Neural cell (in vitro differentiated cells): ENCODE measurements at regions not wholly inside any gene's neighbourhood (a gene's known extent, or its start where the extent isn't known, plus 50 kb on each side); places are given as distances from the start of the nearest gene placed in this dataset.

ENCODE experiments used
- H2AFZ ChIP-seq: fragments of 200-600, 300-800 bp; sonication (generic), shearing (Covaris generic); 2 replicates; pipeline ENCODE4 v1.6.0; 2014; ENCODE audit warnings: low read depth, mild to moderate bottlenecking, antibody characterized with exemption, low read length, moderate library complexity
- H3F3A ChIP-seq: fragments of 200-600 bp; shearing (Covaris generic); 2 replicates; pipeline ENCODE4 v1.6.1; 2016; ENCODE audit warnings: mild to moderate bottlenecking, moderate library complexity, mixed read lengths, antibody characterized with exemption, low read length; ENCODE audit not compliant: insufficient read depth, poor library complexity, severe bottlenecking
- H3K27ac ChIP-seq: fragments of 200-600, 300-800 bp; sonication (generic), shearing (Covaris generic); 2 replicates; pipeline ENCODE4 v1.5.1; 2014; ENCODE audit warnings: mild to moderate bottlenecking, low read length, moderate library complexity
- H3K27me3 ChIP-seq: fragments of 300-800, 200-600 bp; sonication (generic), shearing (Covaris generic); 2 replicates; pipeline ENCODE4 v1.6.0; 2014; ENCODE audit warnings: mild to moderate bottlenecking, low read depth, low read length, moderate library complexity; ENCODE audit not compliant: insufficient read depth
- H3K36me3 ChIP-seq: fragments of 300-800, 200-600 bp; sonication (generic), shearing (Covaris generic); 2 replicates; pipeline ENCODE4 v1.5.1; 2014; ENCODE audit warnings: mild to moderate bottlenecking, antibody characterized with exemption, low read length, moderate library complexity; ENCODE audit not compliant: insufficient read depth
- H3K4me2 ChIP-seq: fragments of 300-800, 200-600 bp; sonication (generic), shearing (Covaris generic); 2 replicates; pipeline ENCODE4 v1.6.0; 2014; ENCODE audit warnings: mild to moderate bottlenecking, low read length
- H3K4me3 ChIP-seq: fragments of 300-800, 200-600 bp; sonication (generic), shearing (Covaris generic); 2 replicates; pipeline ENCODE4 v1.5.1; 2014; ENCODE audit warnings: mild to moderate bottlenecking, low read length, moderate library complexity
- H3K79me2 ChIP-seq: fragments of 200-600 bp; shearing (Covaris generic); replicated peaks from 2 replicates; pipeline ENCODE4 v1.6.0; 2014; ENCODE audit warnings: mild to moderate bottlenecking, low read length, moderate library complexity; ENCODE audit not compliant: insufficient read depth
- H3K9ac ChIP-seq: fragments of 300-800, 200-600 bp; sonication (generic), shearing (Covaris generic); 2 replicates; pipeline ENCODE4 v1.6.1; 2016; ENCODE audit warnings: mild to moderate bottlenecking, low read length, mixed read lengths
- H3K9me2 ChIP-seq: fragments of 200-600 bp; shearing (Covaris generic); 2 replicates; pipeline ENCODE4 v1.6.1; 2016; ENCODE audit warnings: mild to moderate bottlenecking, low read length, mixed read lengths; ENCODE audit not compliant: insufficient read depth
- H3K9me3 ChIP-seq: fragments of 200-600, 300-800 bp; sonication (generic), shearing (Covaris generic); 2 replicates; pipeline ENCODE4 v1.6.1; 2016; ENCODE audit warnings: mild to moderate bottlenecking, mixed run types, low read length, moderate library complexity, mixed read lengths
- H4K20me1 ChIP-seq: fragments of 200-600 bp; shearing (Covaris generic); 2 replicates; pipeline ENCODE4 v1.6.1; 2016; ENCODE audit warnings: mild to moderate bottlenecking, mixed run types; ENCODE audit not compliant: insufficient read depth
- EP300 ChIP-seq: fragments of 450-650 bp; conservative IDR thresholded peaks from 2 replicates; pipeline ENCODE4 v1.6.1; 2014; ENCODE audit warnings: antibody characterized with exemption, mild to moderate bottlenecking, moderate library complexity; ENCODE audit not compliant: poor library complexity, severe bottlenecking
- EZH2 ChIP-seq: fragments of 200-600, 300-800 bp; shearing (Covaris generic), sonication (generic); IDR thresholded peaks from 2 replicates; pipeline ENCODE4 v1.6.1; 2014; ENCODE audit warnings: antibody characterized with exemption, low read length, borderline replicate concordance, mild to moderate bottlenecking; ENCODE audit not compliant: insufficient read depth, poor library complexity, severe bottlenecking
- MXI1 ChIP-seq: fragments of 450-650 bp; conservative IDR thresholded peaks from 2 replicates; pipeline ENCODE4 v1.6.1; 2014; ENCODE audit warnings: antibody characterized with exemption, mild to moderate bottlenecking; ENCODE audit not compliant: poor library complexity, severe bottlenecking
- POLR2AphosphoS5 ChIP-seq: IDR thresholded peaks from 2 replicates; pipeline ENCODE4 v1.6.1; 2012
- RAD21 ChIP-seq: fragments of 450-650 bp; conservative IDR thresholded peaks from 2 replicates; pipeline ENCODE4 v1.6.1; 2014; ENCODE audit warnings: antibody characterized with exemption, mild to moderate bottlenecking, moderate library complexity
- REST ChIP-seq: IDR thresholded peaks from 2 replicates; pipeline ENCODE4 v1.6.1; 2012; ENCODE audit warnings: borderline replicate concordance
- SMC3 ChIP-seq: fragments of 450-650 bp; conservative IDR thresholded peaks from 2 replicates; pipeline ENCODE4 v1.6.1; 2014; ENCODE audit warnings: antibody characterized with exemption, mild to moderate bottlenecking, moderate library complexity; ENCODE audit not compliant: poor library complexity
- TAF1 ChIP-seq: IDR thresholded peaks from 2 replicates; pipeline ENCODE4 v1.6.1; 2012; ENCODE audit warnings: low read depth
- TF ChIP-seq, protein P1 (sequence below): fragments of 450-650 bp; IDR thresholded peaks from 2 replicates; pipeline ENCODE4 v1.5.1; 2014; ENCODE audit warnings: antibody characterized with exemption, mild to moderate bottlenecking, moderate library complexity; ENCODE audit not compliant: poor library complexity, severe bottlenecking

GRCh38 chr2:83221258-83221657, 1237.8 kb downstream of the SUCLG1 start:
- Histone ChIP-seq H4K20me1 (no peaks in the 10 kb centered on the region), H3K4me3 (no peak overlapping the region), H3K4me2 (no peak overlapping the region), H3K9me3 (no peaks in the 10 kb centered on the region), H3F3A (no peaks in the 10 kb centered on the region), H2AFZ (no peak overlapping the region), H3K27ac (no peak overlapping the region), H3K79me2 (no peaks in the 10 kb centered on the region), H3K36me3 (no peaks in the 10 kb centered on the region), H3K27me3 (no peaks in the 10 kb centered on the region), H3K9me2 (no peaks in the 10 kb centered on the region), H3K9ac (no peak overlapping the region)
- TF ChIP-seq EP300: no peak
- no peak for TF ChIP-seq POLR2AphosphoS5
- TF ChIP-seq RAD21: no peak
- TF ChIP-seq MXI1: no peak
- TF ChIP-seq SMC3: no peak
- no peak for TF ChIP-seq EZH2
- TF ChIP-seq, protein P1, sequence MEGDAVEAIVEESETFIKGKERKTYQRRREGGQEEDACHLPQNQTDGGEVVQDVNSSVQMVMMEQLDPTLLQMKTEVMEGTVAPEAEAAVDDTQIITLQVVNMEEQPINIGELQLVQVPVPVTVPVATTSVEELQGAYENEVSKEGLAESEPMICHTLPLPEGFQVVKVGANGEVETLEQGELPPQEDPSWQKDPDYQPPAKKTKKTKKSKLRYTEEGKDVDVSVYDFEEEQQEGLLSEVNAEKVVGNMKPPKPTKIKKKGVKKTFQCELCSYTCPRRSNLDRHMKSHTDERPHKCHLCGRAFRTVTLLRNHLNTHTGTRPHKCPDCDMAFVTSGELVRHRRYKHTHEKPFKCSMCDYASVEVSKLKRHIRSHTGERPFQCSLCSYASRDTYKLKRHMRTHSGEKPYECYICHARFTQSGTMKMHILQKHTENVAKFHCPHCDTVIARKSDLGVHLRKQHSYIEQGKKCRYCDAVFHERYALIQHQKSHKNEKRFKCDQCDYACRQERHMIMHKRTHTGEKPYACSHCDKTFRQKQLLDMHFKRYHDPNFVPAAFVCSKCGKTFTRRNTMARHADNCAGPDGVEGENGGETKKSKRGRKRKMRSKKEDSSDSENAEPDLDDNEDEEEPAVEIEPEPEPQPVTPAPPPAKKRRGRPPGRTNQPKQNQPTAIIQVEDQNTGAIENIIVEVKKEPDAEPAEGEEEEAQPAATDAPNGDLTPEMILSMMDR: no peak
- no peak for TF ChIP-seq REST
- no peak for TF ChIP-seq TAF1

- no peaks in the 10 kb centered on the region for H3K27me3 ChIP-seq
- no peak overlapping the region for H3K4me2 ChIP-seq
- no peak overlapping the region for H2AFZ ChIP-seq
- H4K20me1 ChIP-seq: no peaks in the 10 kb centered on the region
- H3K79me2 ChIP-seq: no peaks in the 10 kb centered on the region
- no peaks in the 10 kb centered on the region for H3K9me2 ChIP-seq
- no peak overlapping the region for H3K9ac ChIP-seq
- no peaks in the 10 kb centered on the region for H3F3A ChIP-seq
- TF ChIP-seq REST (no peak), POLR2AphosphoS5 (no peak), EP300 (no peak), MXI1 (no peak), EZH2 (no peak), TAF1 (no peak), RAD21 (no peak), SMC3 (no peak)
- TF ChIP-seq, protein P1: no peak
- H3K4me3 ChIP-seq: no peak overlapping the region
- H3K9me3 ChIP-seq: no peaks in the 10 kb centered on the region
- H3K27ac ChIP-seq: no peak overlapping the region
- no peaks in the 10 kb centered on the region for H3K36me3 ChIP-seq
Measured at GRCh38 chr2:83217854-83218253, 1241.2 kb downstream of the SUCLG1 start.
